ENCODE measurements at regions not wholly inside any gene's neighbourhood (a gene's known extent, or its start where the extent isn't known, plus 50 kb on each side); places are given as distances from the start of the nearest gene placed in this dataset.
A peak's percentile ranks its signal among the peaks of the same experiment; 100 is the strongest.

DNA sequence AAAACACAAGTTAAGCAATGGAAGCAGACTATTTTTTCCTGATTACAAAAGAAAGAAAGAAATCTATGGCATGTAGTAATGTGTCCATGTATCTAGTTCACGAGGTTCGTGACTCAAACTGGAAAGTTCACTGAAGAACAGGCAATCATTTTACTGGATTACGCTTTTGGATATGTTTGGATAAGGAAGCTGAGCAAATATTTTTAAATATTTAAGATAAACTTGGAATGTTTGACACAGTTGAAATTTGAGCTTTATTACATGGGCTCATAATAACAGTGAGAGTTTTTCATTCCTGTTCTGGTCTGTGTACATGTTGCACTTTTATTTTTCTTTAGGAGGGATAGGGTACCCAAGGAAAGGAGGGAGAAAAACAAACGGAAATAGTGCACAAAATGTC is 244.2 kb upstream of the GK2 start:
- intact Hi-C loops (cut with DNase I): no loop called here
- no peaks in the 10 kb centered on the region for H3K36me3 ChIP-seq
- TF ChIP-seq, protein P1, sequence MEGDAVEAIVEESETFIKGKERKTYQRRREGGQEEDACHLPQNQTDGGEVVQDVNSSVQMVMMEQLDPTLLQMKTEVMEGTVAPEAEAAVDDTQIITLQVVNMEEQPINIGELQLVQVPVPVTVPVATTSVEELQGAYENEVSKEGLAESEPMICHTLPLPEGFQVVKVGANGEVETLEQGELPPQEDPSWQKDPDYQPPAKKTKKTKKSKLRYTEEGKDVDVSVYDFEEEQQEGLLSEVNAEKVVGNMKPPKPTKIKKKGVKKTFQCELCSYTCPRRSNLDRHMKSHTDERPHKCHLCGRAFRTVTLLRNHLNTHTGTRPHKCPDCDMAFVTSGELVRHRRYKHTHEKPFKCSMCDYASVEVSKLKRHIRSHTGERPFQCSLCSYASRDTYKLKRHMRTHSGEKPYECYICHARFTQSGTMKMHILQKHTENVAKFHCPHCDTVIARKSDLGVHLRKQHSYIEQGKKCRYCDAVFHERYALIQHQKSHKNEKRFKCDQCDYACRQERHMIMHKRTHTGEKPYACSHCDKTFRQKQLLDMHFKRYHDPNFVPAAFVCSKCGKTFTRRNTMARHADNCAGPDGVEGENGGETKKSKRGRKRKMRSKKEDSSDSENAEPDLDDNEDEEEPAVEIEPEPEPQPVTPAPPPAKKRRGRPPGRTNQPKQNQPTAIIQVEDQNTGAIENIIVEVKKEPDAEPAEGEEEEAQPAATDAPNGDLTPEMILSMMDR (IDR thresholded peaks at IDR 0.05): no peak
- no peak for TF ChIP-seq POLR2A (IDR thresholded peaks at IDR 0.05)
- TF ChIP-seq POLR2AphosphoS5 (IDR thresholded peaks at IDR 0.05): peak; percentile 94
- peak overlapping the region; percentile 72 to 85 for H3K27ac ChIP-seq
- H3K4me3 ChIP-seq: no peak overlapping the region
- peak; percentile 72 for DNase-seq (ENCODE audit: low spot score)
- no peaks in the 10 kb centered on the region for H3K27me3 ChIP-seq (replicated peaks; ENCODE audit: insufficient read depth)
- WGBS: 14% methylated on average over 4 of the region's 4 CpGs
- H3K4me1 ChIP-seq (replicated peaks): peaks cover 3% of the 10 kb centered on the region
- no peaks in the 10 kb centered on the region for H3K9me3 ChIP-seq

DNA sequence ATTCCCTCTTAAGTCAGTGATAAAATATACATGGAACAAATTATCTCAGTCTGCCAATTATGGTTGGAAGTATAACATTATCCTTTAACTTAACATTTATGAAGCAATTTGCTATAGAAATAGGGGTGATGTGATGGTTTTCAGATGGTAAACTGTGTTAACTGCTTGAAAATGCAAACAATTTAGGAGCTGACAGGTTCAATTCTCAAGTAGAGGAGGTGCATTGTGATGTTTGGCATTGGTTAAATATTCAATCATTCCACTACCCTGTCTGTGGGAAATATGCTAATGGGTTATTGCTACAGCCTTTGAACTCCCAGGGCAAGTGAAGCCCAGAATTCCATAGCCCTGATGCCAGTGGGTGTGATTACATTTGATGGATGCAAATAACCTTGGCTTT is 243.4 kb upstream of the GK2 start:
- Histone ChIP-seq H3K4me1 (replicated peaks) (peaks cover 3% of the 10 kb centered on the region), H3K27me3 (replicated peaks; ENCODE audit: insufficient read depth) (no peaks in the 10 kb centered on the region), H3K9me3 (no peaks in the 10 kb centered on the region), H3K4me3 (no peak overlapping the region), H3K36me3 (no peaks in the 10 kb centered on the region), H3K27ac (peak overlapping the region; percentile 72 to 85)
- intact Hi-C loops (cut with DNase I): no loop called here
- TF ChIP-seq, protein P1 (IDR thresholded peaks at IDR 0.05): no peak
- TF ChIP-seq POLR2A (IDR thresholded peaks at IDR 0.05): no peak
- TF ChIP-seq POLR2AphosphoS5 (IDR thresholded peaks at IDR 0.05): no peak
- no peak for DNase-seq (ENCODE audit: low spot score)

DNA sequence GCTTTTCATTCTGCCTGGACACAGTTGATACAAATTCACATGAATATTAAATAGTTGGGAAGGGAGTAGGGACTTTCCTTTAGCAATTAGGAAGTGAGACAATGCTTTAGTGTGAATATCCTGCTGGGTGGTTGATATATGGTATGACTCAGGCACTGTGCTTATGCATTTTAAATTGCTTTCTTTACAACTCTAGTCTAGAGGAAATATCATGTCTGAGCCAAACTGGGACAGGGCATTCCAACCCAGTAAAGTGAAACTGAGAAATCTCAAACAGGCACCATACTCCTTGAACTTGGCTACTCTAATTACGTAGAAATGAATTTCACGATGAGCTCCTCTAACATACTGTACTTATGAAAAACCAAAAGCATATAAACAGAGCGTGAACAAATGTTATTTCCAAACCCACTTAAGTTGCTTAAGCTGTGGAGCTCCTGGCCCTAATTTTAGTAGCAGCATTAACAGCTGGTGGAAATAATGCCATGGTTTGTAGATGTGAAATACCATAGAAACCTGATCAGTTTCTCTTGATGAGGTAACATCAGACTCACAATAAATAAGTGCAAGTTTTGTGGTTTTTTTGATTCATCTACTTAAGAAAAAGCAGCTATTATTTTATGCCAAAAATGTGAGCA is 242.9 kb upstream of the GK2 start:
- Histone ChIP-seq H3K4me3 (no peak overlapping the region), H3K4me1 (replicated peaks) (peaks cover 3% of the 10 kb centered on the region), H3K36me3 (no peaks in the 10 kb centered on the region), H3K9me3 (no peaks in the 10 kb centered on the region), H3K27ac (peak overlapping the region; percentile 72 to 85), H3K27me3 (replicated peaks; ENCODE audit: insufficient read depth) (no peaks in the 10 kb centered on the region)
- no peak for DNase-seq (ENCODE audit: low spot score)
- intact Hi-C loops (cut with DNase I): no loop called here
- 30% methylated on average over 3 of the region's 3 CpGs for WGBS
- peak; percentile 31 for TF ChIP-seq POLR2AphosphoS5 (IDR thresholded peaks at IDR 0.05)
- TF ChIP-seq, protein P1 (IDR thresholded peaks at IDR 0.05): no peak

DNA sequence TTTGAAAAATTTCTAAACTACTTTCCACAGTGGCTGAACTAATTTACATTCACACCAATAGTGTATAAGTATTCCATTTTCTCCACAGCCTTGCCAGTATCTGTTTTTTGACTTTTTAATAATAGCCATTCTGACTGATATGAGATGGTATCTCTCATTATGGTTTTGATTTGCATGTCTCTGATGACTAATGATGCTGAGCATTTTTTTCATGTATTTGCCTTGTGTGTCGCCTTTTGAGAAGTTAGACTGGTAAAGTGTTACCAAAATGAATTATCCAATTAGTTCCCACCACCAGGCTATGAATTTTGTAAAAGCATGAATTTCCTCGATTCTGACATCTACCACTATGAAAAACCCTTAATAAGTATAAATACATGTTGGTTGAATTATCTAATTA is 242.2 kb upstream of the GK2 start:
- H3K4me1 ChIP-seq (replicated peaks): peaks cover 3% of the 10 kb centered on the region
- H3K9me3 ChIP-seq: no peaks in the 10 kb centered on the region
- H3K27ac ChIP-seq: peak overlapping the region; percentile 72 to 85
- intact Hi-C loops (cut with DNase I): no loop called here
- H3K4me3 ChIP-seq: no peak overlapping the region
- DNase-seq (ENCODE audit: low spot score): no peak
- 93% methylated on average over 2 of the region's 2 CpGs for WGBS
- H3K36me3 ChIP-seq: no peaks in the 10 kb centered on the region
- H3K27me3 ChIP-seq (replicated peaks; ENCODE audit: insufficient read depth): no peaks in the 10 kb centered on the region
- TF ChIP-seq POLR2A (IDR thresholded peaks at IDR 0.05): no peak
- TF ChIP-seq, protein P1 (IDR thresholded peaks at IDR 0.05): no peak
- TF ChIP-seq POLR2AphosphoS5 (IDR thresholded peaks at IDR 0.05): no peak

DNA sequence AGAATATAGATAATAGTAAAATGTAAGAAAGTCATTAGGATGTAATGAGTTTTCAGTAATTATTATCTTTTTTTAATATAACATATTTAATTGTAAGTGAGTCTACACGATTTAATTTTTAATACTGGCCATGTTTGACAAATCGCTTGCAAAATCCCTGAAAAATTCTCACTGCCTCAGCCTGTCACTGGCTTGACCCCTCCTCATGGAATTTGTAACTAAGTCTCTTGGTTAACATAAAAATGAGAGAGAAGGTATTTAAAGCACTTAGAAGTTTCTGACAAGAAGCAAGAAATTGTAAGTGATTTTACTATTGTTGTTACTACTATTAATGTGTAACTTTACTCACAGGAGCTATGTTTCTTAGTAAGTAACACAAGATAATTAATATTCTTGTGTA is 237.9 kb upstream of the GK2 start:
- Histone ChIP-seq H3K4me3 (no peak overlapping the region), H3K27me3 (replicated peaks; ENCODE audit: insufficient read depth) (no peaks in the 10 kb centered on the region), H3K9me3 (no peaks in the 10 kb centered on the region), H3K4me1 (replicated peaks) (no peaks in the 10 kb centered on the region), H3K27ac (no peak overlapping the region), H3K36me3 (no peaks in the 10 kb centered on the region)
- no peak for DNase-seq (ENCODE audit: low spot score)
- intact Hi-C loops (cut with DNase I): no loop called here
- 59% methylated on average over 2 of the region's 2 CpGs for WGBS
- TF ChIP-seq POLR2A (IDR thresholded peaks at IDR 0.05) (no peak), POLR2AphosphoS5 (IDR thresholded peaks at IDR 0.05) (no peak)
- TF ChIP-seq, protein P1 (IDR thresholded peaks at IDR 0.05): no peak
